ENCODE measurements at regions not wholly inside any gene's neighbourhood (a gene's known extent, or its start where the extent isn't known, plus 50 kb on each side); places are given as distances from the start of the nearest gene placed in this dataset.

GRCh38 chr13:106118996-106119395 is 416.5 kb downstream of the EFNB2 start:
- no peak for DNase-seq

DNA sequence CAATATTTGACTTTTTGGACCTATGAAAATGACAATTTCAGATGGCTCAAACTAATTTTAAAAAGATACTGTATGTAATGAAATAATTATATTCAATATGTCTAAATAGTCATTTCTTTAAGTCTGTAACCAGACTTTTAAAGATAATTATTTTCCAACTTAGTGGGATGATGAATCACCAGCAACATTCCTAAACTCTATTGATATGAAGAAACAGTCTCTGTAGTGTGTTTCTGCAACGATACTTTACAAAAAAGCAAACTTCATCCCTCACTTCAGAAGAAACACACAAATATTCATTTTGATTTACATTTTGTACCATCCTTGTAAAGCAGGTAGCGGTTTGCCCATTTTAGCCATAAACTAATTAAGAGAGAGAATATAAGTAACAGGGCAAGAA is 417.4 kb downstream of the EFNB2 start:
- no peak for DNase-seq

DNA sequence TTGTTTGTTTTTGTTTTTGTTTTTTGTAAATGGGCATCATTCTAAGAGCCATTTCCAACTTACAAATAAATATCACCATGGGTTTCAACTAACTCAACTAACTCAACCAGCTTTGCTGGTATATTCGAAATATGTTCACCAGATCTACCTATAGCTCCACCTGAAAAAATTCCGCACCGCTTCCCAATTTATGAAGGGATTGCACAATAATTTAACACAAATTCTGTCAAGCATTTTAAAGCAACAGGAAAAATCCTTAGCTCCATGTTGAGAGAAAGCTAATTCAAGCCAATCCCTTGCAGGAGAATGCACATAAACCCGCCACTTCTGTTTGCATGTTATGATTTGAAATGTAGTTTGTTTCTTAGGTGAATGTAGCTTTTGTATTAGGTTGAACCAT is 417.8 kb downstream of the EFNB2 start:
- DNase-seq, result no peak

DNA sequence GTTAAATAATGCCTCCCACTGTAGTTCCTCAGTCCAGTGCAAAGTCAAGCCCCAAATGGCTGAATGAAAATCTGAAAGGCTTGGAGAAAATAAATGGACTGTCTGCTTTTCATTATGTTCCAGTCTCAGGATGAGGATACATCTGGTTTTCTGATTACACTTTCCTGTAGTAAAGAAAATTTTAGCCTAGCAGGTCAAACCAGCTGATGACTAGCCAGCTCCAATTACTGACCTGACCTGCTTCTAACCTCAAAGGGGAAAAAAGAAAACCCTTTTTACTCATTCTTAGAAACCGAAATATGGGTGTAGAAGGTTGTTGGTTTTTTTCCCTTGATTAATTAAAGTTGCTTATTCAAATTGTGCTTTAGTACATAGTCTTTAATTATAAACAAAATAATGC is 418.4 kb downstream of the EFNB2 start:
- no peak for DNase-seq

DNA sequence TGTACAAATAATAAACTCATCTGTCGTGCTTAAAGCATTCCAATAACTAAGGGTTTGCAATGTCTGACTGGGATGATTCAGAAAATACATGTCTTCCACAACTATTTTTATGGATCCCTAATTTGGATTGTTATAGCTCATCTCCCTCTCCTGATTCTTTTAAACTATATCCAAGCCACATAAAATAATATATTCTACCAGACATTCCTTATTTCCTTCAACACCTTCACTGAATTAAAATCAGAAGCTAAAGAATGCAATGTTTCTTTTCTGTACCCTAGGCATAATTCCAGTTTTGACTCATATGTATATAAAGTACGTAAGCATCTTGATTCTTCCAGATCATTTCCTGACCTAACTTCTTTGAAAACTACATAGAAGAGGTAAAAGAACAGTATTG is 420.4 kb downstream of the EFNB2 start:
- DNase-seq, result no peak

- DNase-seq, result no peak
Observed at GRCh38 chr13:106113796-106114195, 421.7 kb downstream of the EFNB2 start.

DNA sequence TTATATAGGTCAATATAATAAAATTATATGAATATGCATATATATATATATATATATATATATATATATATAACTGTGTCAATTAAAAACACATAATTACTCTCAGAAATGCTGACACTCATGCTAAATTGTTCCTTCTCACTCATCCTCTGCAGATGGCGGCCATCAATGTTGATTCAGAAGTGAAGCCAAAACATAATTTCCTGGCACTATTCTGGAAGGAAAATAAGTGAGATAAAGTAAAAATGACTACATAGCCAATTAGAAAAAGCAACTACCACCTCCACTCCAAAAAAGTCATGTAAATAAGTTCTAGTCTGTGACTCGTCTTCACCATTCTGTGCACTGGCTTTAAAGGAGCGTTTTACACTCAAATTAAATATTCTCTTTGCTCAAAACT is 423.3 kb downstream of the EFNB2 start:
- no peak for DNase-seq

DNA sequence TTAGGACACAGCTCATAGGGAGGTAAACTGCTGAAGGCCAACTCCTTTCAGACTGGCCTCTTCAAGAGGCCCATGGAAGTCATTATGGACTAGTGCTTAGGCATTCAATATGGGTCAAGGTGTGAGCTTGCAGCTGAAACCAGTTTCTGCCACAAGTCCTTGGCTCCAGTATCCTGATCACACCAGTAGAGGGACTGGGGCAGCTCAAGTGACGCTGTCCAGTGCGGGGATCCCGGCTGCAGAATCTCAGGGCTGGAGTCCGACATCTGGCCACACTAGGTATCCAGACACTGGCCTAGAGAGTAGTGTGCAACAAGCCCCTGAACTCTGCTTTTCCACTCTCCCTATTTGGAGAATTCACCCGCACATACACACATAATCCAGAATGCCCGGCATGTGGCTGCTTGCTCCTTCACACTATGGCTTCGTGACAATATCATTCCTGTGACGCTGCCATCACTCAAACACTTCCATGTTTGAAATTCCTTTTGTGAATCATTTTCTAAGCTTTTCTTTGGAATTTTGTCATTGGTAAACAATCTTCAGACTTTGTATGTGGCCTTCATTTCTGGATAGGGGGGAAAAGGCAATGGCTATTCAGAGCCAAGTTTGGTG is 425.1 kb downstream of the EFNB2 start:
- no peak for DNase-seq

DNA sequence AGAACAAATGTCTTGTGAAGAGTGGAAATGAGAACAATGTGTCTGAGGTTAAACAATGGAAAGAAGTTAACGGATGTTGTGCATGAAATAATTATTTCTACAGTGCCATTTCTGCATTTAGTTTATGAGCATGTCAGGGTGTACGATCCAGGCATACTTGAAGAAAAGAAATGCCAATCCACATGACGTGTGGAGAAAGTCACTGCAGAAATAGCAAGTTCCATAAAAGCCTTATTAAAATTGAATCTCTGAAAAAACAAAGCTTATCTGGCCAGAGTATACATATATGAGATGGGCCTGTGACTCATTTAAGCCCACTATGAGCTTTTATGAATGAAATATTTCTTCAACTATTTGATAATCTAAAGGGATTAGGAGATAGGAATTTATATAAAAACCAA is 426.1 kb downstream of the EFNB2 start:
- no peak for DNase-seq

GRCh38 chr13:106108346-106108745 is 427.1 kb downstream of the EFNB2 start:
- no peak for DNase-seq

DNA sequence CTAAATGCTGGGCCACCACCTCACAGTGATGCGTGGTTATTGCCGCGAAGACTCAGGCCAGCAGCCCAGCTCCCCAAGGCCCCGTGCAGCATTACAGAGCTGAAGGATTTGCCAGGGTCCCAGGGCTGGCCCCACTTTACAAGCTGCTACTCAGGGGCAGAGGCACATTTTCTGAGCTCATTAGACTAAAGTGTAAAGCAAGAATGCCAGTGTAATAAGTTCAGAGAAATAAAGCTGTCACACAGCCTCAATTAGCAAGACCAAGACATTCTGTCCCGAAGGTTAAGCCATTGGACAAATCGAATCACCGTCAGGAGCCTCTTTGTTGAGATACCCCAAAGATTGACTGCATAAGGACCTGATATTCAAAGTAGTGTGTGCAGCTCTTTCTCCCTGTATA is 428.4 kb downstream of the EFNB2 start:
- DNase-seq, result no peak

DNA sequence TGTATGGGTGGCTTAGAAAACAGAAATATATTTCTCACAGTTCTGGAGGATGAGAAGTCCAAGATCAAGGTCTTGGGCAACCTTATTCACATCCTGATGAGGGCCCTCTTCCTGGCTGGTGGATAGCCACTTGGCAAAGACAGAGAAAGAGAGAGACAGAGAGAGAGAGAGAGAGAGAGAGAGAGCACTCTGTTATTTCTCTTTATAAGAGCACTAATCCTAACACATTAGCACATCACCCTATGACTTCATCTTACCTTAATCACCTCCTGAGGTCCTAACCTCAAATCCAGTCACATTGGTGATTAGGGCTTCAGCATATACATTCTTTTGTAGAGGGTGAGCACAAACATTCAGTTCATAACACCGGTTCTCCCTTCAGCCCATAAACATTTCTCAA is 430.3 kb downstream of the EFNB2 start:
- no peak for DNase-seq

- no peak for DNase-seq
Observed at GRCh38 chr13:106104281-106104901, 431.1 kb downstream of the EFNB2 start.

DNA sequence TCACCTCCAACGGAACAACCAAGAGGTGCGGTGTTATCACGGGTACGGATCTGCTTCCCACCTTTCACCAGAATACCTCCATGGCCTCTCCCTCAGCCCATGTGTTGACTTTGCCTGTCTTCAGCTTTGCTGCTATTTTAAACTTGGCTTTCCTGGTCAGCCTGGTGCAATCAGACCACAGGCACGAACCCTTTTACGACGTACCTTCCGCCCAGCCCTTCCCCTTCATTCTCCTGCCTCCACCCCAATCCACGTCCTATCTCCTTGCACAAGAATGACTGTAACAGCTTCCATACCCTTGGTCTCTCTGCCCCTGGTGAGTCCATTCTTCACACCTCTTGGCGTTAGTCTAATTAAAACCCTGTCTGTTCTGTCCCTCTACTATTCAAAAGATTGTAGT is 431.7 kb downstream of the EFNB2 start:
- DNase-seq, result no peak

DNA sequence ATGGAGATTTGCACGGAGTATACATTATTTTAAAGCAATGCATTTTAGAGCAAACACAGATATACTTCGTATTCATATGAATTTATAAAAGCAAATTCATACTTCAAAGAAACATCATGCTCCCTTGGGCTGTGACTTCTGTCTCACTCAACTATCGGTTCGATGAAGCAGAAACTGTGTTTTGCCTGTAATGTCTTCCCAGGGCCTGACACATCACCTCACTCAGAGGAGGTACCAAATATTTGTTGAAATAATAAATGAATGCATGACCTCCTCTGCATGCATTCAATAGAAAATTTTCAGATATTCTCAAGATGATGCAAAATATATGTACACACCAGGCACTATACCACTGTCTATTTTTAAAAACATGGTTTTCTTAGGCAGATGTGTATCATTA is 432.7 kb downstream of the EFNB2 start:
- DNase-seq, result no peak

- no peak for DNase-seq
Observed at GRCh38 chr13:106101201-106101600, 434.3 kb downstream of the EFNB2 start.

DNA sequence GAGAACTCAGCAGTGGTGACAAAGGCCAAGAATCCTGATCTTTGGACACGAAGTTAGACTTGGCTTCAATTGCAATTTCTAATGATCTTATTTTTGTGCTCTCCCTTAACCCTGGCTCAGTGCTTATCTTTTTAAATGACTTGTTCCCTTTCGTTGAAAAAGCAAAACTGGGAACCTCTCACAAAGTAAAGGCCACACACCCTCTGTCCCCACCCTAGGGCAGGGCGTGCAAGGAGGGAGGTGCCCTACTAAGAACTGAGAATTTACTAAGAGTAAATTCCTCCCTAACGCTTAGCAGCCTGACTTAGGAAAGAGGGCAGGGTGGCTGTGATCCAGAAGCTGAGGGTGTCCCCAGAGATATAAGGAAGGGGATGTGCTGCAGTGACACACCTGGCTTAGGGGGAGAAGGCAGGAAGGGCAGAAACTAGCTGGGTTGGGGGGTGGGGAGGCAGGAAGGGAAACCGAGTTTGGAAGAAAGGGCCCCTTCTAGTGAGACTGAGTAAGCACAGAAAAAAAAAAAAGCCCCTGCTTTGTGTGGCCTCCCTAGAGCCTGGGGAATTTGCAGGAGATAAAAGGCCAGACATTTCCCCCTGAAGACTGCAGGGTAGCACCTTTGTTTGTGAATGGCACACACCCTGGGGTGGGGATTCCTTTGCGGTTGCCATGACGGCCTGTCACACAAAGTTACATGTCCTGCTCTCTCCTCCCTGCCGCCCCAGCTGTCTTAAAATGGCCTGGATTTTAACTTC is 435.1 kb downstream of the EFNB2 start:
- no peak for DNase-seq

- no peak for DNase-seq
Observed at GRCh38 chr13:106099765-106100164, 435.7 kb downstream of the EFNB2 start.

GRCh38 chr13:106098778-106099177 is 436.7 kb downstream of the EFNB2 start:
- no peak for DNase-seq

GRCh38 chr13:106096661-106097092 is 438.8 kb downstream of the EFNB2 start:
- no peak for DNase-seq

GRCh38 chr13:106095919-106096318 is 439.5 kb downstream of the EFNB2 start:
- DNase-seq, result no peak

GRCh38 chr13:106095406-106095805 is 440.1 kb downstream of the EFNB2 start:
- DNase-seq, result no peak

- DNase-seq, result no peak
Observed at GRCh38 chr13:106090001-106090400, 445.5 kb downstream of the EFNB2 start.

DNA sequence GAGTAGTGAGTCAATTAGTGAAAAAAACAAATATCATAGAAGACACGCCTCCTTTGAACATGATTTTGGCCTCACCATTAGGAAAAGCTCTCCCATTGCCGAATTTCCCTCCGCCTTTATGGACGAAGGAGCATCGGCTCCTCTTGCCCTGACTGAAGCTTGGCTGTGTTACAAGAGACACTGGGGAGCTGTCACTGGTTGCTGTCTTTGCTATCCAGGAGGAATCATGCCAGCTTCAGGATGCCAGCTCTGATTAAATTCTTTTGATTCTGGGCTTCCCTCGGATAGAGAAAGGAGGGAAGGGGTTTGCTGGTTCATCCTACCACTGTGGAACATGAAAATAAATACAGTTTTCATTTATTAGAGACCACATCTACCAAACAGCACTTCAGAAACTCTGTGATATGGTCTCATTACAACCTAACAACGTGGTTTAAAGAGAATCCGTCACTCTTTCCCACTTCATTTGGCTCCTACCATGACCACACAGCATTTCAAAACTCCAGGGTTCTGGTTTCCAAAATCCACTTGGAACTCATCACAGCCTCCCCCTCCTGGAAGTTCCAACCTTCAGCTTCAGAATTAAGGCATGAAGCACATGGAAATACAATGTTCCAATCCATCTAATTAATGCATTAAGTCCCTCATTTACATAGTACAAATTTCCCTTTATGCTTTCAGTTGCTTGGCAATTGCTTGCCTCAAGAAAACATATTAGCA is 446.0 kb downstream of the EFNB2 start:
- DNase-seq, result no peak

Measured in activated naive CD4-positive, alpha-beta T cell treated with anti-CD3 and anti-CD28 coated beads, Interleukin-2, amount 50 U/mL, for 16 hours (primary cell).